Uterus (tissue), 3 donors: ENCODE measurements at regions not wholly inside any gene's neighbourhood (a gene's known extent, or its start where the extent isn't known, plus 50 kb on each side); places are given as distances from the start of the nearest gene placed in this dataset.
"Not testable (repeated sequence)": the region's sequence is repeated elsewhere in the genome, so short reads cannot be mapped to it uniquely, and the experiment has no call there.

Experiments used
- DNase-seq, 2 donors: peaks; one replicate each; pipeline ENCODE4 v3.0.0-alpha.2; 2019 to 2020
- H3K27ac ChIP-seq, 2 donors: fragments of 200-600 bp; sonication (generic); 1 replicate in 1 of 2; 2 replicates in 1 of 2; pipeline ENCODE4 v1.5.1; 2016 to 2018
- H3K27me3 ChIP-seq, 2 donors: fragments of 200-600 bp; sonication (generic); one replicate each; pipeline ENCODE4 v1.5.1; 2018 to 2019; ENCODE audit warnings: control low read depth in 1 of 2
- H3K36me3 ChIP-seq, 2 donors: fragments of 200-600 bp; sonication (generic); one replicate each; pipeline ENCODE4 v1.5.1; 2019; ENCODE audit warnings: control low read depth in 1 of 2
- H3K4me1 ChIP-seq, 2 donors: fragments of 200-600 bp; sonication (generic); one replicate each; pipeline ENCODE4 v1.5.1; 2018 to 2019; ENCODE audit warnings: control low read depth in 1 of 2
- H3K4me3 ChIP-seq, 2 donors: fragments of 200-600 bp; sonication (generic); 1 replicate in 1 of 2; 2 replicates in 1 of 2; pipeline ENCODE4 v1.5.1; 2018 to 2019; ENCODE audit warnings: mild to moderate bottlenecking in 1 of 2
- H3K9me3 ChIP-seq, 2 donors: fragments of 200-600 bp; sonication (generic); one replicate each; pipeline ENCODE4 v1.5.1; 2019; ENCODE audit warnings: control low read depth in 1 of 2
- POLR2A ChIP-seq, 2 donors: fragments of 450-650 bp; IDR thresholded peaks; one replicate each; pipeline ENCODE4 v1.6.1; 2016; ENCODE audit warnings: antibody characterized with exemption in 2 of 2, mild to moderate bottlenecking in 1 of 2, moderate library complexity in 1 of 2
- intact Hi-C: fragments of 100-400 bp; cut with DNase I; formaldehyde crosslinking; loops from one replicate; pipeline ENCODE4 v1.15.1; 2023; ENCODE audit warnings: low total_unique reads
- TF ChIP-seq, protein P1 (sequence below), 4 experiments: fragments of 200-600 bp in 2 of 4; fragments of 450-650 bp in 2 of 4; sonication (generic) in 2 of 4; IDR thresholded peaks; one replicate each; pipeline ENCODE4 v1.5.1; 2016 to 2019; ENCODE audit warnings: antibody characterized with exemption in 4 of 4, mild to moderate bottlenecking in 2 of 4, moderate library complexity in 1 of 4
- donor health status: DM: yes; HTN: yes; CAD: no.

DNA sequence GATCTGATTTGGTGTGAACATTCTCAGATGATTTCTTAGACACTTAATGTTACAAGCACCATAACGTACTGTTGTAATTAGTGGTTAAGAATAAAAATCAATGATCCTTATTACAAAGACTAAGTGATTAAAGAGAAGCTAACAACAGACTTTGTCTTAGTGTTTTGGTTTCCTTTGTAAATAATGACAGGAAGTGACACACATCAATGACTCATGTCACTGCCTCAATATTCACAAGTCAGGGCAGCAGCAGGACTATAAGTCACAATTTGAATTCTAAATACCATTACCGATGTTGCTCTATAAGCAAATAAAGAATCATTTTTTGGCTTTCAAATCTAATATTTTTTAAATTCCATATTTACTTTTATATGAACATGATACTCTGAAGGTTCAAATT is 115.8 kb upstream of the FAT4 start:
- TF ChIP-seq POLR2A (IDR thresholded peaks at IDR 0.05), result no peak
- TF ChIP-seq, protein P1, sequence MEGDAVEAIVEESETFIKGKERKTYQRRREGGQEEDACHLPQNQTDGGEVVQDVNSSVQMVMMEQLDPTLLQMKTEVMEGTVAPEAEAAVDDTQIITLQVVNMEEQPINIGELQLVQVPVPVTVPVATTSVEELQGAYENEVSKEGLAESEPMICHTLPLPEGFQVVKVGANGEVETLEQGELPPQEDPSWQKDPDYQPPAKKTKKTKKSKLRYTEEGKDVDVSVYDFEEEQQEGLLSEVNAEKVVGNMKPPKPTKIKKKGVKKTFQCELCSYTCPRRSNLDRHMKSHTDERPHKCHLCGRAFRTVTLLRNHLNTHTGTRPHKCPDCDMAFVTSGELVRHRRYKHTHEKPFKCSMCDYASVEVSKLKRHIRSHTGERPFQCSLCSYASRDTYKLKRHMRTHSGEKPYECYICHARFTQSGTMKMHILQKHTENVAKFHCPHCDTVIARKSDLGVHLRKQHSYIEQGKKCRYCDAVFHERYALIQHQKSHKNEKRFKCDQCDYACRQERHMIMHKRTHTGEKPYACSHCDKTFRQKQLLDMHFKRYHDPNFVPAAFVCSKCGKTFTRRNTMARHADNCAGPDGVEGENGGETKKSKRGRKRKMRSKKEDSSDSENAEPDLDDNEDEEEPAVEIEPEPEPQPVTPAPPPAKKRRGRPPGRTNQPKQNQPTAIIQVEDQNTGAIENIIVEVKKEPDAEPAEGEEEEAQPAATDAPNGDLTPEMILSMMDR (IDR thresholded peaks at IDR 0.05), result no peak
- no peak overlapping the region for H3K27ac ChIP-seq
- H3K9me3 ChIP-seq, result no peaks in the 10 kb centered on the region
- intact Hi-C loops, result no loop called here
- no peaks in the 10 kb centered on the region for H3K36me3 ChIP-seq
- H3K27me3 ChIP-seq, result no peaks in the 10 kb centered on the region
- H3K4me3 ChIP-seq, result no peak overlapping the region
- H3K4me1 ChIP-seq, result no peaks in the 10 kb centered on the region
- no peak for DNase-seq

DNA sequence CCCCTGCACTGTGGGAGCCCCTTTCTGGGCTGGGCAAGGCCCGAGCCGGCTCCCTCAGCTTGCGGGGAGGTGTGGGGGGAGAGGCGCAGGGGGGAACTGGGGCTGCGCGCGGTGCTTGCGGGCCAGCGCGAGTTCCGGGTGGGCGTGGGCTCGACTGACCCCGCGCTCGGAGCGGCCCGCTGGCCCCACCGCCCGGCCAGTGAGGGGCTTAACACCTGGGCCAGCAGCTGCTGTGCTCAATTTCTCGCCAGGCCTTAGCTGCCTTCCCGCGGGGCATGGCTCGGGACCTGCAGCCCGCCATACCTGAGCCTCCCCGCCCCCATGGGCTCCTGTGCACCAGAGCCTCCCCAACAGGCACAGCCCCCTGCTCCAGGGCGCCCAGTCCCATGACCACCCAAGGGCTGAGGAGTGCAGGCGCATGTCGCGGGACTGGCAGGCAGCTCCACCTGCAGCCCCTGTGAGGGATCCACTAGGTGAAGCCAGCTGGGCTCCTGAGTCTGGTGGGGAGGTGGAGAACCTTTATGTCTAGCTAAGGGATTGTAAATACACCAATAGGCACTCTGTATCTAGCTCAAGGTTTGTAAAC is 122.8 kb upstream of the FAT4 start:
- H3K4me3 ChIP-seq, H3K36me3 ChIP-seq, H3K4me1 ChIP-seq, H3K9me3 ChIP-seq, DNase-seq, H3K27me3 ChIP-seq, intact Hi-C loops, H3K27ac ChIP-seq: not testable (repeated sequence)

DNA sequence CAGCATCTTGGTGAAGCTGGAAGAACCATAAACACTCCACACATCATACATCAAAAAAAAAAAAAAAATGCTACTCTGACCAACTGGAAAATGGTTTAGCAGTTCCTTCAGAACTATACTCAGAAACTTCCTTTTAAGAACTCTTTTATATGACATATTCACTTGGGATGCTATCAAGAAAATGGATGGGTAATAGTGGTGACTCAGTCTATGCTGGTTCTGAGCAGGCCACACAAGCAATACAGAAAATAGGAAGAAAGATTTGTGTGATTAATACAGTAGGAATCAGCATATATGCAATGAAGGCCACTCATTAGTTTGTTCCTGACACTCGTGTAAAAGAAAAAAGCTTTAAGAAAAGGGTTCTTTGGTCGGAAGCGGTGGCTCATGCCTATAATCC is 123.5 kb upstream of the FAT4 start:
- H3K36me3 ChIP-seq, result no peaks in the 10 kb centered on the region
- no peaks in the 10 kb centered on the region for H3K9me3 ChIP-seq
- intact Hi-C loops, result no loop called here
- DNase-seq, result no peak
- H3K4me1 ChIP-seq, result no peaks in the 10 kb centered on the region
- no peak overlapping the region for H3K4me3 ChIP-seq
- H3K27ac ChIP-seq, result no peak overlapping the region
- TF ChIP-seq POLR2A (IDR thresholded peaks at IDR 0.05), result no peak
- TF ChIP-seq, protein P1 (IDR thresholded peaks at IDR 0.05), result no peak
- no peaks in the 10 kb centered on the region for H3K27me3 ChIP-seq

DNA sequence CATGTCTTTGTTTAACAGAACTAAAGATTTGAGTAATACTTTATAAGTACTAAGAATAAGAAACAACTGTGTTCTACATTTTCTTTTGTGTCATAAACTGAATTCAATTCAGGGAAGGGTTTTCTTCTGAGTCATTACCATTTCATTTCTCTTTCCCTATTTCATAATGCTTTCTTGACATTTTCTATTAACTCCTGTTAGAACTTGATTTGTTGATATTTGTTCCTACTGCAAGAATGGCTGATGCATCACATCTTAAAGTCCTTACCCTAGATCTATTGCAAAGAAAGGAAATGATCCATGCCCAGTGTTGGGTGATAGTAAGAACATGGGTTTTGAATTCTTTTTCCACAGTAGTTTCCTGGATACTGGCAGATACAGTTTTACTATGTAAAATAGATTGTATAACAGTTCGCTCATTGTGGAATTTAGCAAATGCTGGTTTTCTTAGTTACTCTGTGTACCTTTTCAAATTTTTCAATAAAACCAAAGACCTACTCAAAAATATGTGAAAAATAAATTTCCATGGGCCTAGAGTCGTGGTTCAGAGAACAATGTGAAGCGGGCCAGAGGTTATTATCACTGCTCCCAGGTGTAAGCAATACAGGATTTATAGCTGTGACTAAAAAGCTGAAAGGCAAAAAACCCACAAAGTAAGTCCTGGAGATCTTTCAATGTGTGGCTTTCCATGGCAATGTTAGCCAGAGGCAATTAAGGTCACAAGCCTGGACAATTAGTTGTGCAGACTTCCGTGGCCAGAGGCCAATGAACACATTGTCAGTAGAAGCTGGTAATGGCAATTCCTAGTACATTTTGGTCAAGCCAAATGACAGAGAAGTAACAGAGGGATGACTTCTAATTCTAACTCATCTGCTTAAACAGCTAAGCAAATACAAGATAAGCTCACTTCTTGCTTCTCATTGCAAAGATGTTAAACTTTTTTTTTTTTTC is 127.3 kb upstream of the FAT4 start:
- H3K27ac ChIP-seq, result no peak overlapping the region
- no peak for DNase-seq
- no peaks in the 10 kb centered on the region for H3K4me1 ChIP-seq
- TF ChIP-seq, protein P1 (IDR thresholded peaks at IDR 0.05), result no peak
- no peak for TF ChIP-seq POLR2A (IDR thresholded peaks at IDR 0.05)
- intact Hi-C loops, result no loop called here
- no peaks in the 10 kb centered on the region for H3K9me3 ChIP-seq
- no peaks in the 10 kb centered on the region for H3K27me3 ChIP-seq
- H3K4me3 ChIP-seq, result no peak overlapping the region
- no peaks in the 10 kb centered on the region for H3K36me3 ChIP-seq

DNA sequence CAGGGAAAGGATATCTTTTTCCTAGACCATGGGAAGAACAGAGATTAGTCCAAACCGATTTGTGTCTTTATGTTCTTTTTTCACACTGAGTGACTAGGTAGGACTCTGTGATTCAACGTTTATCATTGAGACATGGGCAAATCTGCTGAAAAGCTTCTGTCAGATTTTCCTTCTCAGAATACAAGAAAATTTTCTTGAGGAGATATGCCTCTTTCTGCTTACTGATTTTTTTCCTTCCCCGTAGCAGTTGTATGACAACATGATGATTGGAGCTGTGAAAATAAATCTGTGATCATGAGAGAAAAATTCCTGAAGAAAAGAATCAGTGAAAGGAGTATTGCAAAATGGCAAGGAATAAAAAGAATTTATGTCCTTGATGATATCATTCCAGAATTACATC is 130.6 kb upstream of the FAT4 start:
- no peak overlapping the region for H3K4me3 ChIP-seq
- no peak for DNase-seq
- no peaks in the 10 kb centered on the region for H3K36me3 ChIP-seq
- intact Hi-C loops, result no loop called here
- TF ChIP-seq, protein P1 (IDR thresholded peaks at IDR 0.05), result no peak
- TF ChIP-seq POLR2A (IDR thresholded peaks at IDR 0.05), result no peak
- H3K27ac ChIP-seq, result no peak overlapping the region
- no peaks in the 10 kb centered on the region for H3K4me1 ChIP-seq
- no peaks in the 10 kb centered on the region for H3K27me3 ChIP-seq
- no peaks in the 10 kb centered on the region for H3K9me3 ChIP-seq
